GM18870 (cell line): ENCODE measurements at regions not wholly inside any gene's neighbourhood (a gene's known extent, or its start where the extent isn't known, plus 50 kb on each side); places are given as distances from the start of the nearest gene placed in this dataset.

Source experiments
- ATAC-seq: cut with Tn5 transposase; IDR thresholded peaks from one replicate; pipeline ENCODE4 v1.9.1; 2021; ENCODE audit warnings: moderate library complexity; ENCODE audit not compliant: unreplicated experiment

DNA sequence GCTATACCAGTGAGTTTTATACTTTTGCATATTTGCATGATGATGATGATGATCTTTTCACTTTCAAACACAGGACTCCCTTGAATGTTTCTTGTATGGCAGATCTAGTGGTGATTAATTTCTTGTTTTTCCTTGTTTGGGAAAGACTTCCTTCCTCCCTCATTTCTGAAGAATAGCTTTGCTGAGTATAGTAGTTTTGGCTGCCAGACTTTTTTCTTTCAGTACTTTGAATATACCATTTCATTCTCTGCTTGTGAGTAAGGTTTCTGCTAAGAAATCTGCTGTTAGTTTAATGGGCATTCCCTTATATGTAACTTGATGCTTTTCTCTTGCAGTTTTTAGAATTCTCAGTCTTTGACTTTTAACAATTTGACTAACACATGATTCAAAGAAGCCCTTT lies 547.4 kb upstream of the CXADR start:
- no peak for ATAC-seq

DNA sequence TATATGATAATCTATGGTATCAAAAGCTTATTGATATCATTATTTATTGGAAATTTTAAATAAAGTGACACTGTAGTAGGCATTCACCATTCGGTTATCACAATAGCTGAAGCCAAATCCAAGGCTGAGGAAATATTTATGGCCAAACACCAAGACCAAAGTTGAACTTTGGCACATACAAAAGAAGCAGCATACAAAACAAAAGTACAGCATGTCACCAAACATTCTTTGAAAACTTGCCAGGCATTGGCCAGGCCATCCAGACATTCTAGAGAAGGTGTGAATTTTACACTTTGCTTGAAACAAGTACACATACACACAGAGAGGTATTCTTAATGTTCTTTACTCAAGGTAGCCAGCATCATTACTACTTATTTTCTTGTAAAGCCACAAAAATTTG lies 544.4 kb upstream of the CXADR start:
- ATAC-seq = no peak

DNA sequence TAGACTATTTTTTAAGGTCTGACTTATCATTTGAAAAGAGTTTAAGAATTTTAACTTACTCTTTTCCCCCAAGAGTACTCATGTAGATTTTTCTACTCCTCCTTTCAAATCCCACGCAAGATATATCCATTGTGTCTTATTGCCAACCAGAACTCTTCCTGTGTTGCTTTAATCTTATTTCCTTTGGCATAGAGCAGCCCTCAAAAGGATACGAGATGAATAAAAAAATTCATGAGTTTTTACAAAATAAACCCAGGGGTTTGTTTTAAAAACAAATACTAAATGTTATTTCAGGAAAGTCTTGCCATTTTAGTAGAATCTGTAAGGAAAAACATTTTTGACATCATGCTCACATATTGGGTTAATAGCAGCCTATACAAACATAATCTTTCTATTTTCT lies 543.2 kb upstream of the CXADR start:
- no peak for ATAC-seq

DNA sequence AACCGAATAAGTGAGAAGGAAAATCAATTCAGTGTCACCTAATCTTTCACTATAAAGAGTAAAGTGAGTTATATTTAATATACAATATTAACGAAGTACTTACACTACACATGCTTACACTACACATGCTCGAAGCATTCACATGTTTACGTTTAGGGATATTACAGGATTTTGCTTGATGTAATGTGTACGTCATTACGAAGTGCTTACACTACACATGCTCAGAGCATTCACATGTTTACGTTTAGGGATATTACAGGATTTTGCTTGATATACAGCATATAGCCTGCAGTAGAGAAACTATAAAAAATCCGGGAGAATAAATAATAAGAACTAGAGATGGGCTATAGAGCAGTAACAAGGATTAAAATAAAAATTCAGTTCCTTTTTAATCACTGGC lies 538.8 kb upstream of the CXADR start:
- ATAC-seq = no peak

DNA sequence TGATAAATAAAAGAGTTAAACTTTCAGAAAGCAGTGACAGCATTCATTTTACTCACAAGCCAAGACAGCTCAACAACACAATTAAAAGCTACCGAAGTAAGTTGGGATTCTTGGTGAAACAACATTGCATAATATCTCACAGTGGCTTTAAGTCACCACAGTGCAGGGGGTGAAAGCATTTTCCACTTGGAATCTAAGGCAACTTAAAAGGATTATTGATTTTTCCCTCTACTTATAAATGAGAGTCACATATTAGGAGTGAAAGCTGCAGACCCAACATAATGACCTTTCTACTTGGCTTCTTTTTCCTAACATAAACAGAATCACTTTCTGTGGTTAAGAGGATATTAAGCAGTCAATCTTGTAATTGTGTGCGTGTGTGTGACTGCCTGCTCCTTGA lies 536.6 kb upstream of the CXADR start:
- ATAC-seq = no peak

DNA sequence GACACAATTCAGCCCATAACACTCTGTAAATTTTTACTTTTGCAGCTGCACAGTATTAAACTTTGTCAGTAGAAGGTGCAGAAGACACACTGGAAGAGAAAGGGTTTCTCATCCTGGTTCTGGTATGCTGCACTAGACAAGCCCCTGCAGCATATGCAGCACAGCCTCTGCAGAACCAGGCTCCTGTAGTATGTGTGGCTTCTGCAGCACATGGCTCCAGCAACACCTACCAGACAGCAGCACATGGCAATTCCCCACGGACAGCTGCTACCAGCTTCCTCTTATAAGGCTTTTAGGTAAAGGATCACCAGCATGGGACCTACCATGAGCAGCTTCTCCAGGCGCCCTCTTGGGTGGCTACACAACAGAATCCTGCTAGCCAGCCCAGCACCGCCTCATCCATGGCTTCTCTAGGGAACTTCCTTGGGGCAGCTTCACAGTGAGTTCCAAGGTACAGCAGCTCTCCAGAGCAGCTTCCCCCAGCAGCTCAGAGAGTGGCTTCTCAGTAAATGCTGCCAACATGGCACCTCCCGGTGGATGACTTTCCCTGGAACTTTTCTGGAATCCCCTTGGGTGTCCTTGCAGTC lies 534.4 kb upstream of the CXADR start:
- no peak for ATAC-seq

DNA sequence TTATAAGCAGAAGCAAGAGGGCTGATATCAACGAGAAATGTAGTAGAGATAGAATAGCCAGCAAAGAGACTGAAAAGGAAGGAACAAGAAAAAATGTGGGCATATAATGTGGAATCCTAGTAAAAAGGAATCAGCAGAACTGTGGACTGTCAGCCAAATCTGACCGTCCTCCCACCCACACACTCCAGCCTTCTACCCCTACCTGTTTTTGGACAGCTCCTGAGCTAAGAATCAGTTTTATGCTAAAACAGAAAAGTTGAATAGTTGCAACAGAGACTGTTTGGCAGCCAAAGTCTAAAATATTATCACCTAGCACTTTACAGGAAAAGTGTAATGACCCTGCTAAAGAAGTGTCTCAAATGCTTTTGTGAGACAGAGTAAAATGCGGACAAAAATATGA lies 533.3 kb upstream of the CXADR start:
- ATAC-seq = no peak

DNA sequence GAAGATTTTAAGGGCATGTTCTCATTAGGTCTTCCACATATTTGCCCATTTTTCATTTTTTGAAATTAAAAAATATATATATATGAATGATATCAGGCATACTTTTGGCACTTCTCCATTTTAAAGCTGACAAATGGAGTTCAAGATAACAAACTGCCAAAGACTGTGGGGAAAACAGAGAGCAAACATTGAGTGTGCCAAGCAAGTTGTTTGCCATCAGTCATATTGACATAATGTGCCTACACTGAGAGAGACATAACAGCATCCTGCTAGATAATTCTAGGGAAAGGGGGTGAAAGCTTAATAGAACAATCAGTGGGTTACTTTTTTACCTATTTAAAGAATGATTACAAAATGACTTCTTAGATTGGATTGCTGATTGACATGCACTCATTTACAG lies 529.4 kb upstream of the CXADR start:
- ATAC-seq = no peak

DNA sequence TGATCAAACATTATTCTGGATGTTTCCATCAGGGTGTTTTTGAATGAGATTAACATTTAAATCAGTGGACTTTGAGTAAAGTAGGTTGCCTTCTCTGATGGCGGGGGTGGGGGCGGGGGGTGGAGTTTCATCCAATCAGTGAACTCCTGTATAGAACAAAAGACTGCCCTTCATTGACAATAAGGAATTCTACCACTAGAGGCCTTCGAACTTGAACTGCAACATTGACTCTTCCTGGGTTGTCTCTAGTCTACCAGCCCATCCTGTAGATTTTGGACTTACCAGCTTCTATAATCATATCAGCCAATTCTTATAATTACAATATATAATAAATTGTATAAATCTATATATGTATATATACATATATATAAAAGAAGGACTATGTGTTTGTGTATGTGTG lies 520.4 kb upstream of the CXADR start:
- ATAC-seq = no peak

DNA sequence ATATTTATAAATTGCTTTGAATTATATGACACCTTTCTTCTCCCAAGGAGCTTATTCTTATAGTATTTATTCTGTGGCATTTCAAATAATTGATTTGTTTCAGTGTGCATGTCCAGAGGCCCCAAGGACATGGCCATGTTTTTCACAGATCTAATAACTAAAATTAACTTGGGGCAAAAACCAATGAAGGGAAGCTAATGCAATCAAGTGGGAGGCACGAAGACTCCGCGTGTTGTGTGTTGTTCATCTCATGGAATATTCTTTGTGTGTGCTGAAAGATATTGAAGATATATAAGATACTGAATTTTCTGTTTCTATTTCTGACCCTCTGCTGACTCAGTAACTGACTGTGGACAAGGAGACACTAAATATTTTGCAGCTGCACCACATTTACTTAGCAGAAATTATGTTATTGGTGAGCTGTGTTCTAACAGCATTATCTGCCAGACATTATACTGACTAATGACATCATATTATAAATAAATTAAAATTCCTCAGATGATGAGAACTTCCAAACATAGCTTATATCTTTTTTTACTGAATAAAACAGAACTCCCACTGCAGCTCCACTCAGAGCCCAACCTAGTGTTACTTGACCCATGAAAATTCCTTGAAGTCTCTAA lies 519.3 kb upstream of the CXADR start:
- no peak for ATAC-seq

DNA sequence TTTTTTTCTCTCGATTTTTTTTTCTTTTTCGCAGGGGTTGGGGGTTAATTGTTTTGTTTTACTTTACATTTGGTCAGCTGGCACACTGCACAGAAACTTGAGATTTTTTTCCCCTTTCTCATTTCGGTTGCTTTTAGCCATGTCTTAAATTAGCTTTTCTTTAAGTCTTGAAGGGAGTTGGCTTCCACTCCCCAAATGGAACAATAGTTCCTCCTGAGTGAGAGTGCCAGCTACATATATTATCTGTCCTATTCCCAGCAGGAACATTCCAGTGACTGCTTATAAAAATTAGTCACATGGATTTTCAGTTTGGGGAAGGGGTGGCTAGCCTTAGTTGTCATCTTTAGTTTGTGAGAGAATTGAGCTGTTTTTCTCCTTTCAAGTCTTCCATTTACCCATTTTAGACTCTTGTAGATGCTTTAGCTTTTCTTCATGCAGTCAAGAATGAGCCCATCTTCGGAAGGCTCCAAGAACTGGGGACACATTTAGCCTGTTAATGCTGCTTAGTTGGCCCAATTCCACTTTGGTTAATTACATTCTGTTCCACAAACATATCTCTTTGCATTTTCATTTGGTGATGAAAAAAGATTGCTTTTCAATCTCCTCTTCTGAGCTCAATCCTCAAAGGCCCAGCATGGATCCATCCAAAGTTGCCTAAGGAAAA lies 510.1 kb upstream of the CXADR start:
- ATAC-seq = no peak

DNA sequence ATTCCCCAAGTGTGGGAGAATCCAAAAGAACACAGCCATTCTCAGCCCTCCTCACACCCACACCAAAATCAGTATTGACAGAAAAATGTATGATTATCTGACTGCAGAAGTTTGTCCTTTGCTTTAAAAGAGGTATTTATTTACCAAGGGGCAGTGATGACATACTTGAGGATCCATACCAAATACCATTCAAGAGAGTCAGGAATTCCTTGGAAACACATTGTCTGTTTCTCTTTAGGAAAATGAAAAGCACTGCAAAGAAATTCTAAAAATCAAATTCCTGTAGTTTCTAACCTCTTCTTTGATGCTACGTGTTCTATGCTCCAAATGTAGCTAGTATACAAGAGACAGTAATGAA lies 509.6 kb upstream of the CXADR start:
- ATAC-seq = no peak

DNA sequence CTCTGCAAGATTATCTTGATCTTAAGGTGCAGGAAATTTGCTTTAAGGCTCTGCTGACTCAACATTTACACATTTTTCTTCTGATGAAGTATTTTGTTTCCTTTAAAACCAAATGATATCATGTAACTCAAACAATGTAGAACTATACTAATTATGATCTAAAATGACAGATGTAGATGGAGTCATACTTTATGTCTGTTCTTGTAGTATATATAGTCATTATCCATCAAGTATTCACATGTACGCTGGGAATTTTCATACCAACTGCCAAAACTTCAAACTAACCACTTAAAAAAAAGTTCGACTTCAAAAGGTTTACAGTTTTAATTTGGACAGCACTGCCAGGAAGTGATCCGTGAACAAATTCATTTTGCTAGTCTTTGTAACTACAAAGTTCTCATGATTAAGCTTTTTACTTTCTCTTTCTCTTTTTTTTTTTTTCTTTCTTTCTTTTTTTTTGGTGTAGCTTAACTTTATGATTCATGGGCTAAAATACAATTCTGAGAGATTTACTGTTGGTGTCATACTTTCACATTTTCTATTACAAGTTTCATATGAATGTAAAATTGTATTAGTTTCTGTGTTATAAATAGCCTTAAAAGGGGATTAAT lies 509.0 kb upstream of the CXADR start:
- ATAC-seq = no peak

DNA sequence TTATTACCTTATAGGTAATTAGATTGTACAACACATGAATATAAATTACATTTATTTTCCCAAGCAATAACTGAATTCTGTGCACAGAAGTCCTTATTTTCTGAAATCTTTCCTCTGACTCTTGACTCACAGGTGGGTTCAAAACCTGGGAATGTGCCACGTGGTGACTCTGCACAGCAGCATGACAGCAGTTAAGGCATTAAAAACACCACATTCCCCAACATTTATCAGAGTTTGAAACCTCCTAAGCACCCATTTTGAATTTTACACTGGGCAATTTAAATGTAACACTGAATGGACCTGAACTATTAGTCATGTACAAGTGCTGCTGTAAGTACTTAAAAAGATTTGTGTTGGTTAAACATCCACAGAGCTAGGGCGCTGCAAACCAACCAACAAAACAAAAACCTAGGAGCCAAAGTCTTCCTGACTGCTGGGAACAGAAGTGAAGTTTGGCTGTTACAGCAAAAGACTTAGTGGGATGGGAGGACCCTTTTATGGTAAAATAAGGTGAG lies 480.6 kb upstream of the CXADR start:
- no peak for ATAC-seq

DNA sequence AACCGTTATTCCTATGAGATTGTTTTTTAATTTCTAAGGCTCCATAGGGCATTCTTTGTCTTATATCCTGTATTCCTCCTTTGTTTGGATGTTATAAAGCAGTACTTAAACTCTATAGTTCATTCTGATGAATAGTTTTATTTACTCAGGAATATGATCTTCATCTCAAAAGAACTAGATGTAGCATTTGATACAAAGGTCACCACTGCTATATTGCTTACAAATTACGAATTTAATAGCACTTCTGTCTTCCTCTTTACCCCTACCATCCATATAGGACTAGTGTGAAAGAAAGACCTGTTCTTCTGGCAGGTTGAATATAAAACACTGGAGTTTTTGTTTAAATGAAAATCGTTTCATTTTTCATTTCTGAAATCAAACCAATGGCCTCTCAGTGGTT lies 468.1 kb upstream of the CXADR start:
- no peak for ATAC-seq

DNA sequence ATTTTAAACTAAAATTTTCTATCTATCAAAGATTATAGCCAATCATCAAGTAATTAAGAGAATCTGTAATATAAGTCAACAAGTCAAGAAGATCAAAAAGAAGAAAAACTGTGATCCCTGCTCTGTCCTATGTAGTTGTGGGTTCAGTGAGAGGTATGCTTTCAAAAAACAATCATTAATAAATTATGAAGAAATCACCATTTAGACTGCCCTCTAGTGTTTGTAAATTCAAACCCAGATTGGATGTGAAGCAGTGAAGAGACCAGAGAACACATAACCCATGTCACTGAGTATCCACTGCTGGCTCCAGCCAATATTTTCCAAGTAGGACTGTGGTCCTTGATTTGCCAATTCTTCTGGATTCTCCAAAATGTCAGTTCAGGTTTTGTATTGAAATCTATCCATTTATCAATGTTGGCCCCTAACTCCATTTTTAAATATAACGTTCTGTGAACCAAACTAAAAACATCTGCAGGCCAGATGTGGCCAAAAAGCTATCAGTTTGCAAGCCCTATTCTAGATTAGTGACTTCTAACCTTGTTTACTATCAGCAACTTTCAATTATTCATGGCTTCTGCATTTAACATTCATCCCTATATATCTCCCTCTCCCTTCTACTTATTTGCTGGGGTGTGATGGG lies 467.5 kb upstream of the CXADR start:
- no peak for ATAC-seq

DNA sequence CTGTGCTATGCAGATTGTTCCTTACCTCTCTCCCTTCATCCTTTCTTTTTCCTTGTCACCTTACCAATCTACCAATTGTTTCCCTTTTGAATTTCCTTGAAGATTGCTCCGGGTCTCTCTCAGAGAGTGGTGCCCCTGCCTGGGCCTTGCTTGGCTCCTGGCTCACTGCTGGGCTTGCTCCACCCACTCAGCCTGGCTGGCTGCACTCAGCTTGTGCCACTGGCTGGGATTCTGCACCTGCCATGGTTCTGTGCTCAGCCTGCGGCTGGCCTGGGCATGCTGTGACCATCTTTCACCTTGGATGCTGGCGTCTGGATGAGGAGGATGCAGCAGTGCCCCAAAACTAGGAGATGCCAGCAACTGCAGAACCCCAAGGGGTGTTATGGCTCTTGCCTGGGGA lies 463.9 kb upstream of the CXADR start:
- ATAC-seq = no peak

DNA sequence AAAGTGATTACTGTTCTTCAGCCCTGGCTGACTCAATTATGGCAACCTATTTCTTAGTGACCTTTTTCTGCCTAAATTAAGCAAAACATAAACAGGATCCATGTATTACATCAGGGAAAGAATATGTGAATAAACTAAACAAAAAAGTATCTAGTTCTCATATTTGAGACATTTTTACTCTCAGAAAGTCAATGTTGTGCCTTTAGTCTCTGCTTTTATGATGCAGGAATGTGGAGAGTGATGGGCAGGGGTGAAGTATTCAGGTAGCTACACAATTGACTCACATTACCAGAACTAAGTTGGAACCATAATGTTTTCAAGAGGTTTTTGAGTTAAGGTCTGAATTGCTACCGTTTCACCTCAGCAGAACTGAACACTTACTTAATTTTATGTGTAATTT lies 462.7 kb upstream of the CXADR start:
- ATAC-seq = no peak

DNA sequence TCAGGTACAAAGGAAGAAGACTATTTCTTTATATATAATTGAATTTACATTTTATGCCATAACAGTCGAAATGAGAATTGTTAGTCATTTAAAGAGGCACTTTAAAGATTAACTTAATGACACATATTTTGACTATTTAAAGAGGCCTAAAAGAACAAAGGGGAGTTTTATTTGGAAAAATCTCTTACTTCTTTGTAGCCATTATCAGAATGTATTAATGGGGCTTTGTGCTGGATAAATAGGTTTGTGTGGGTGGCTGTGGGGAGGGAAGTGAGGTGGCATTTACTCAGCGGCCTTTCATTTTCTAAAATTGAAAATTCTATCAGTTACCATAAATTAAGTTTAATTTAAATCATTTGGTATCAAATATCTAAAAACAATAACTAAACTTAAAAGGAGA lies 462.2 kb upstream of the CXADR start:
- no peak for ATAC-seq

DNA sequence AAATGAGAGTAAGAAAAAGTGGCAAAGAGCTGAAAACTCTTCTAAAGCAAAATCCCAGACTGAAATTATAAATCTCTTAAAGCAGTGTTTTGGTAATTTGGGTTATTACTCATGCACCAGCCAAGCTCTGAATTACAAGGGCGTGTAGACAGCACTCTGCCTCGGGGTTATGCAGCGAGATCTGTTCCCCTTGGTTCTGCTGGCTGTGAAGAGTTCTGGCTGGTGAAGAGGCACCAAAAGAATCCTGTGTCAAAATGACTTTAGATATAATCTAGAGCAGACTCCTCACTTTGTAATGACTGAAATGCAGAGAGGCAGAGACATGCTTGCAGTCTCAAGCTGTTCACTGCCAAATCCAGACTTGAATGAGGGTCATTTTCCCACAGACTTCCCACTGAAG lies 461.8 kb upstream of the CXADR start:
- no peak for ATAC-seq

DNA sequence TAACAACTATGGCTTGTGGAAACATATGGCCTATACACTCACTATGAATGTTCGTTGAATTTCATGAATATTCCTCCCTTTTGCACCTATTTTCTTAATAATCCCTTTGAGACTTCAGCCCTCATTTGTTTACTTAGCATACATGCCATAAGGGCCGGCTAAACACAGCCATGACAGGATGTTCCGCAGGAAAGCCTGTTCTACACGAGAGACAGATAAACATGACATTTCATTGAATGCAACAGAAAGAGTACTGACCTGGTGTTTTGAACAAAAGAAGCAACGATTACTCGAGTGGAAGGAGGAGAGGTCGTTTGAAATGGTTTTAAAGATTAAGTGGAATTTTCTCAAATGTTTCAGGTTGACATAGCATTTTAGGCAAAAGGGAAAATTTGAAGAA lies 459.5 kb upstream of the CXADR start:
- no peak for ATAC-seq

DNA sequence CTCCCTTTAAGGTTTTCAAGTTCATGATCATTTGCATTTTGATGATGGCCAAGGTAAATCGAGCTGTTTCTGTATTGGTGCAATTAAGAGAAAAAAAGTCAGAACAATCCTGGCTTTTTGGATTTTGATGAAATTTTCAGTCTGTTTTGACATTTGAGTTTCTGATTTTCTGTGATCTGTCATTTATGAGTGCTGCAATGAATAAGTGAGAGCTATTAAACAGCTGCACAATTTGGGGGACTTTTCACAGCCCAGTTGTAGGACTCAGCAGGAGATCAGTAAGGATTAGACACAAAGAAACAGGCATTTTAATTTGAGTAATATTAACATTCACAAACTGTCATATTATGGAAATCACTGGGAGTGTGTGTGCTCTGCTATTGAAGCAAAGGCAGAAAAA lies 452.9 kb upstream of the CXADR start:
- no peak for ATAC-seq
